Peyer's patch (tissue), 4 donors: ENCODE measurements at regions not wholly inside any gene's neighbourhood (a gene's known extent, or its start where the extent isn't known, plus 50 kb on each side); places are given as distances from the start of the nearest gene placed in this dataset.

Experiments
- DNase-seq, 3 donors: peaks; one replicate each; pipeline ENCODE4 v3.0.0-alpha.2; 2017 to 2019
- H3K27ac ChIP-seq, 4 donors: fragments of 200-600 bp; sonication (generic); one replicate each; pipeline ENCODE4 v1.5.1; 2016 to 2019
- H3K27me3 ChIP-seq, 2 donors: fragments of 200-600 bp; sonication (generic); one replicate each; pipeline ENCODE4 v1.5.1; 2019
- H3K36me3 ChIP-seq, 3 donors: fragments of 200-600 bp; sonication (generic); one replicate each; pipeline ENCODE4 v1.5.1; 2016 to 2019
- H3K4me1 ChIP-seq, 4 donors: fragments of 200-600 bp; sonication (generic); one replicate each; pipeline ENCODE4 v1.5.1; 2016 to 2019
- H3K4me3 ChIP-seq, 4 donors: fragments of 200-600 bp; sonication (generic); 1 replicate in 3 of 4; 2 replicates in 1 of 4; pipeline ENCODE4 v1.5.1; 2016 to 2019; ENCODE audit warnings: mild to moderate bottlenecking in 1 of 4
- H3K9me3 ChIP-seq, 4 donors: fragments of 200-600 bp; sonication (generic); one replicate each; pipeline ENCODE4 v1.5.1; 2016 to 2019; ENCODE audit warnings: mild to moderate bottlenecking in 1 of 4
- CTCF ChIP-seq, 6 experiments: fragments of 450-650 bp in 4 of 6; fragments of 200-600 bp in 2 of 6; sonication (generic) in 1 of 6; IDR thresholded peaks; one replicate each; pipeline ENCODE4 v1.5.1; 2017 to 2019; ENCODE audit warnings: antibody characterized with exemption in 6 of 6, mild to moderate bottlenecking in 3 of 6, moderate library complexity in 1 of 6
- POLR2A ChIP-seq, 2 donors: fragments of 450-650 bp; IDR thresholded peaks; one replicate each; pipeline ENCODE4 v1.5.1; 2017; ENCODE audit warnings: antibody characterized with exemption in 2 of 2, mild to moderate bottlenecking in 2 of 2, moderate library complexity in 2 of 2

GRCh38 chr4:33616121-33616520 lies 2628.2 kb downstream of the ARAP2 start:
- no peaks in the 10 kb centered on the region for H3K4me1 ChIP-seq
- DNase-seq, result no peak
- H3K4me3 ChIP-seq, result no peak overlapping the region

GRCh38 chr4:33625748-33626147 lies 2618.6 kb downstream of the ARAP2 start:
- Histone ChIP-seq H3K9me3 (no peaks in the 10 kb centered on the region), H3K36me3 (no peaks in the 10 kb centered on the region), H3K27me3 (no peaks in the 10 kb centered on the region), H3K27ac (no peak overlapping the region), H3K4me3 (no peak overlapping the region), H3K4me1 (no peaks in the 10 kb centered on the region)
- DNase-seq, result no peak
- no peak for TF ChIP-seq CTCF (IDR thresholded peaks at IDR 0.05)
- no peak for TF ChIP-seq POLR2A (IDR thresholded peaks at IDR 0.05)

More at GRCh38 chr4:33616121-33616520, 2628.2 kb downstream of the ARAP2 start:
- Histone ChIP-seq H3K27me3 (no peaks in the 10 kb centered on the region), H3K36me3 (no peaks in the 10 kb centered on the region), H3K9me3 (no peaks in the 10 kb centered on the region), H3K27ac (no peak overlapping the region)
- TF ChIP-seq CTCF (IDR thresholded peaks at IDR 0.05) (no peak), POLR2A (IDR thresholded peaks at IDR 0.05) (no peak)

- H3K36me3 ChIP-seq, result no peaks in the 10 kb centered on the region
- no peak overlapping the region for H3K4me3 ChIP-seq
- no peaks in the 10 kb centered on the region for H3K9me3 ChIP-seq
- DNase-seq, result no peak
- no peak overlapping the region for H3K27ac ChIP-seq
- H3K4me1 ChIP-seq, result no peaks in the 10 kb centered on the region
- no peaks in the 10 kb centered on the region for H3K27me3 ChIP-seq
- TF ChIP-seq CTCF (IDR thresholded peaks at IDR 0.05) (no peak), POLR2A (IDR thresholded peaks at IDR 0.05) (no peak)
These were observed 2618.1 kb downstream of the ARAP2 start for GRCh38 chr4:33626221-33626620.

- Histone ChIP-seq H3K4me3 (no peak overlapping the region), H3K27me3 (no peaks in the 10 kb centered on the region), H3K36me3 (no peaks in the 10 kb centered on the region), H3K27ac (no peak overlapping the region), H3K4me1 (no peaks in the 10 kb centered on the region), H3K9me3 (no peaks in the 10 kb centered on the region)
- DNase-seq, result no peak
- TF ChIP-seq CTCF (IDR thresholded peaks at IDR 0.05) (no peak), POLR2A (IDR thresholded peaks at IDR 0.05) (no peak)
These were observed 2616.0 kb downstream of the ARAP2 start for GRCh38 chr4:33628296-33628695.

GRCh38 chr4:33649015-33649414 lies 2595.3 kb downstream of the ARAP2 start:
- TF ChIP-seq POLR2A (IDR thresholded peaks at IDR 0.05) (no peak), CTCF (IDR thresholded peaks at IDR 0.05) (no peak)
- H3K9me3 ChIP-seq, result no peaks in the 10 kb centered on the region

GRCh38 chr4:33649471-33649870 lies 2594.8 kb downstream of the ARAP2 start:
- H3K36me3 ChIP-seq, result no peaks in the 10 kb centered on the region
- H3K4me1 ChIP-seq, result no peaks in the 10 kb centered on the region
- no peak for DNase-seq
- no peaks in the 10 kb centered on the region for H3K9me3 ChIP-seq
- H3K27ac ChIP-seq, result no peak overlapping the region
- H3K4me3 ChIP-seq, result no peak overlapping the region
- H3K27me3 ChIP-seq, result no peaks in the 10 kb centered on the region
- TF ChIP-seq CTCF (IDR thresholded peaks at IDR 0.05) (no peak), POLR2A (IDR thresholded peaks at IDR 0.05) (no peak)

More at GRCh38 chr4:33649015-33649414, 2595.3 kb downstream of the ARAP2 start:
- Histone ChIP-seq H3K4me3 (no peak overlapping the region), H3K4me1 (no peaks in the 10 kb centered on the region), H3K36me3 (no peaks in the 10 kb centered on the region), H3K27me3 (no peaks in the 10 kb centered on the region), H3K27ac (no peak overlapping the region)
- no peak for DNase-seq
